ENCODE measurements at regions not wholly inside any gene's neighbourhood (a gene's known extent, or its start where the extent isn't known, plus 50 kb on each side); places are given as distances from the start of the nearest gene placed in this dataset.

DNA sequence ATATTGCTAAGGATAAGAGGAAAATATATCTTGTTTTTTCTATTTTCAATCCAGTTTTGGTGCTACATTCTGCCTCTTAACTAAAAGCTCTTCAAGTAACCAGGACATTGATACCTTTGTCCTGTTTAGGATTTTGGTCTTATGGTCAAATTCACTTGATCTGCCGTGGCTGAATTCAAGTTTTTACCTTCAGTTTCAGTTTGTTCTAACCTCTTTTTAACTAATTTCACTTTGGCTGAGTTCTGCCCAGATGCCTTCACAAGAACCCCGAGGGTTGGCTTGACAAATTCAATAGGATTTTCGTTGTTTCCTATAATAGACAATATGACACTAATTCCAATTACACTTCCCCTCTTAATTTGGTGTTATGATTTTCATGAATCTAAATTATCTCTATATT lies 84.5 kb upstream of the C1orf21 start (continued):
- TF ChIP-seq HOXA7 (CRISPR knock-in tag; IDR thresholded peaks at IDR 0.05) (no peak), MAFK (IDR thresholded peaks at IDR 0.05; ENCODE audit: partially characterized antibody) (no peak), RFX5 (IDR thresholded peaks at IDR 0.05) (no peak)

DNA sequence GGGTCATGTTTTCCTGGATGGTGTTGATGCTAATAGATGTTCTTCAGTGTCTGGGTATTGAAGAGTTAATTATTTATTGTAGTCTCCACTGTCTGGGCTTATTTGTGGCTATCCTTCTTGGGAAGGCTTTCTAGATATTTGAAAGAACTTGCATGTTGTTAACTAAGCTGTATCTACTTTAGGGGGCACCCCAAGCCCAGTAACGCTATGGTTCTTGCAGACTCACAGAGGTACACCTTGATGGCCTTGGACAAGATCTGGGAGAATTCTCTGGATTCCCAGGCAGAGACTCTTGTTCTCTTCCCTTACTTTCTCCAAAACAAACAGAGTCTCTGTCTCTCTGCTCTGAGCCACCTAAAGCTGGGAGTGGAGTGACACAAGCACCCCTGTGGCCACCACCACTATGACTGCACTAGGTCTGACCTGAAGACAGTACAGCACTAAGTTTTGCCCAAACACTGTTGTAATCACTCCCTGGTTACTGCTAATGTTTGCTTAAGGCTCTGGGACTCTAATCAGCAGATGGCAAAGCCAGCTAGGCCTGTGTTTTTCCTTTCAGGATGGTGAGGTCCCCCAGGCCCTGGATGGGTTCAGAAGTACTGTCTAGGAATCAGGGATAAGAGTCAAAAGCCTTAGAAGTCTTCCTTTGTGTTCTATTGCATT lies 76.5 kb upstream of the C1orf21 start:
- TF ChIP-seq RAD21 (conservative IDR thresholded peaks at IDR 0.05 in 1 of 2, IDR thresholded peaks at IDR 0.05 in 1 of 2) (peak in 1 of 2 experiments; percentile 17; a peak in 1 of 5 replicates), GATA3 (IDR thresholded peaks at IDR 0.05; ENCODE audit: borderline replicate concordance) (no peak), BHLHE40 (IDR thresholded peaks at IDR 0.05; ENCODE audit: low read depth, low read length) (no peak), KDM1A (IDR thresholded peaks at IDR 0.05; ENCODE audit: low read depth) (no peak), FOSL2 (IDR thresholded peaks at IDR 0.05) (no peak), FOSL2 (CRISPR knock-in tag; IDR thresholded peaks at IDR 0.05) (no peak)
- TF ChIP-seq, protein P1, sequence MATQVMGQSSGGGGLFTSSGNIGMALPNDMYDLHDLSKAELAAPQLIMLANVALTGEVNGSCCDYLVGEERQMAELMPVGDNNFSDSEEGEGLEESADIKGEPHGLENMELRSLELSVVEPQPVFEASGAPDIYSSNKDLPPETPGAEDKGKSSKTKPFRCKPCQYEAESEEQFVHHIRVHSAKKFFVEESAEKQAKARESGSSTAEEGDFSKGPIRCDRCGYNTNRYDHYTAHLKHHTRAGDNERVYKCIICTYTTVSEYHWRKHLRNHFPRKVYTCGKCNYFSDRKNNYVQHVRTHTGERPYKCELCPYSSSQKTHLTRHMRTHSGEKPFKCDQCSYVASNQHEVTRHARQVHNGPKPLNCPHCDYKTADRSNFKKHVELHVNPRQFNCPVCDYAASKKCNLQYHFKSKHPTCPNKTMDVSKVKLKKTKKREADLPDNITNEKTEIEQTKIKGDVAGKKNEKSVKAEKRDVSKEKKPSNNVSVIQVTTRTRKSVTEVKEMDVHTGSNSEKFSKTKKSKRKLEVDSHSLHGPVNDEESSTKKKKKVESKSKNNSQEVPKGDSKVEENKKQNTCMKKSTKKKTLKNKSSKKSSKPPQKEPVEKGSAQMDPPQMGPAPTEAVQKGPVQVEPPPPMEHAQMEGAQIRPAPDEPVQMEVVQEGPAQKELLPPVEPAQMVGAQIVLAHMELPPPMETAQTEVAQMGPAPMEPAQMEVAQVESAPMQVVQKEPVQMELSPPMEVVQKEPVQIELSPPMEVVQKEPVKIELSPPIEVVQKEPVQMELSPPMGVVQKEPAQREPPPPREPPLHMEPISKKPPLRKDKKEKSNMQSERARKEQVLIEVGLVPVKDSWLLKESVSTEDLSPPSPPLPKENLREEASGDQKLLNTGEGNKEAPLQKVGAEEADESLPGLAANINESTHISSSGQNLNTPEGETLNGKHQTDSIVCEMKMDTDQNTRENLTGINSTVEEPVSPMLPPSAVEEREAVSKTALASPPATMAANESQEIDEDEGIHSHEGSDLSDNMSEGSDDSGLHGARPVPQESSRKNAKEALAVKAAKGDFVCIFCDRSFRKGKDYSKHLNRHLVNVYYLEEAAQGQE (IDR thresholded peaks at IDR 0.05): no peak
- TF ChIP-seq, protein P2, sequence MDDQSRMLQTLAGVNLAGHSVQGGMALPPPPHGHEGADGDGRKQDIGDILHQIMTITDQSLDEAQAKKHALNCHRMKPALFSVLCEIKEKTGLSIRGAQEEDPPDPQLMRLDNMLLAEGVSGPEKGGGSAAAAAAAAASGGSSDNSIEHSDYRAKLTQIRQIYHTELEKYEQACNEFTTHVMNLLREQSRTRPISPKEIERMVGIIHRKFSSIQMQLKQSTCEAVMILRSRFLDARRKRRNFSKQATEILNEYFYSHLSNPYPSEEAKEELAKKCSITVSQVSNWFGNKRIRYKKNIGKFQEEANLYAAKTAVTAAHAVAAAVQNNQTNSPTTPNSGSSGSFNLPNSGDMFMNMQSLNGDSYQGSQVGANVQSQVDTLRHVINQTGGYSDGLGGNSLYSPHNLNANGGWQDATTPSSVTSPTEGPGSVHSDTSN (IDR thresholded peaks at IDR 0.05): no peak
- H3K27ac ChIP-seq: no peak overlapping the region
- no peak for FAIRE-seq
- no peak for DNase-seq (ENCODE audit: low read depth in 1 of 2, low spot score in 1 of 2)
- no peaks in the 10 kb centered on the region for H3K9me3 ChIP-seq
- ChIA-PET CTCF (interaction anchor here (0.6 to 0.9 kb wide), 2 partner anchors 29 to 33 kb away, joined by 3 read pairs; no protein-coding TSS in a partner anchor), POLR2A (interaction anchor here (1.0 kb wide), 1 partner anchor 354 kb away, joined by 3 read pairs; no protein-coding TSS in a partner anchor)
- H3K4me1 ChIP-seq: no peaks in the 10 kb centered on the region
- no peak overlapping the region for H3K4me3 ChIP-seq
- no peak for ATAC-seq
- 60% methylated on average over 1 of the region's 1 CpG for WGBS (ENCODE audit: missing lambda C conversion rate)
- H3K4me2 ChIP-seq: no peak overlapping the region

DNA sequence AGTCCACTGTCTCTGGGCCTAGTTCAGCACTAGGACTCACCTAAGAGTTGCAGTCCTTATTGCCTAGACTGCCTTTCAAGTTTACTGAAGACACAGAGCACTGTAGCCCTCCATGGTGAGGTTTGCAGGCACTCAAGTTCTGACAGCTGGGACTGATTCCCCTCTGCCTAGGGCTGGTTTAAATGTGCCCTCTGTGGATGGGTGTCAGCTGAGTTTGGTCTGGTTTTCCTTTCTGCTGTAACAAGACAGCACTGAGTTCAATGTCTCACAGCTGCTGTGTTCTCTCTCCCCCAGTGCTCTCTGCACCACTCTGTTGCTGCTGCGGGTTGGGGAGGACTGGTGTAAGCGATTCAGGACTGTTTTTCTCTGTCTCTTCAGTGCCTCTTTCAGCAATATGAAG lies 75.2 kb upstream of the C1orf21 start:
- FAIRE-seq (no peak), ATAC-seq (no peak), DNase-seq (ENCODE audit: low read depth in 1 of 2, low spot score in 1 of 2) (no peak)
- WGBS (ENCODE audit: missing lambda C conversion rate): 30% methylated on average over 2 of the region's 2 CpGs
- Histone ChIP-seq H3K4me2 (no peak overlapping the region), H3K9me3 (no peaks in the 10 kb centered on the region), H3K27ac (no peak overlapping the region), H3K4me1 (no peaks in the 10 kb centered on the region), H3K4me3 (no peak overlapping the region)
- TF ChIP-seq MYC (IDR thresholded peaks at IDR 0.05; ENCODE audit: borderline replicate concordance, low read length) (no peak), FOSB (CRISPR knock-in tag; IDR thresholded peaks at IDR 0.05) (no peak), SREBF2 (IDR thresholded peaks at IDR 0.05) (no peak), TFCP2L1 (CRISPR knock-in tag; IDR thresholded peaks at IDR 0.05) (no peak), ZSCAN20 (CRISPR knock-in tag; IDR thresholded peaks at IDR 0.05) (no peak), FOXS1 (CRISPR knock-in tag; IDR thresholded peaks at IDR 0.05) (no peak), ZC3H11A (IDR thresholded peaks at IDR 0.05) (no peak), RARB (CRISPR knock-in tag; IDR thresholded peaks at IDR 0.05) (no peak), HDAC2 (IDR thresholded peaks at IDR 0.05) (no peak), KDM5A (IDR thresholded peaks at IDR 0.05) (no peak), KDM1A (IDR thresholded peaks at IDR 0.05; ENCODE audit: low read depth) (no peak), ZFP36 (IDR thresholded peaks at IDR 0.05; ENCODE audit: borderline replicate concordance, partially characterized antibody) (no peak), EP300 (IDR thresholded peaks at IDR 0.05) (no peak)
- TF ChIP-seq, protein P3, sequence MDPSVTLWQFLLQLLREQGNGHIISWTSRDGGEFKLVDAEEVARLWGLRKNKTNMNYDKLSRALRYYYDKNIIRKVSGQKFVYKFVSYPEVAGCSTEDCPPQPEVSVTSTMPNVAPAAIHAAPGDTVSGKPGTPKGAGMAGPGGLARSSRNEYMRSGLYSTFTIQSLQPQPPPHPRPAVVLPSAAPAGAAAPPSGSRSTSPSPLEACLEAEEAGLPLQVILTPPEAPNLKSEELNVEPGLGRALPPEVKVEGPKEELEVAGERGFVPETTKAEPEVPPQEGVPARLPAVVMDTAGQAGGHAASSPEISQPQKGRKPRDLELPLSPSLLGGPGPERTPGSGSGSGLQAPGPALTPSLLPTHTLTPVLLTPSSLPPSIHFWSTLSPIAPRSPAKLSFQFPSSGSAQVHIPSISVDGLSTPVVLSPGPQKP (IDR thresholded peaks at IDR 0.05; ENCODE audit: low read depth, low read length): no peak
- TF ChIP-seq, protein P4, sequence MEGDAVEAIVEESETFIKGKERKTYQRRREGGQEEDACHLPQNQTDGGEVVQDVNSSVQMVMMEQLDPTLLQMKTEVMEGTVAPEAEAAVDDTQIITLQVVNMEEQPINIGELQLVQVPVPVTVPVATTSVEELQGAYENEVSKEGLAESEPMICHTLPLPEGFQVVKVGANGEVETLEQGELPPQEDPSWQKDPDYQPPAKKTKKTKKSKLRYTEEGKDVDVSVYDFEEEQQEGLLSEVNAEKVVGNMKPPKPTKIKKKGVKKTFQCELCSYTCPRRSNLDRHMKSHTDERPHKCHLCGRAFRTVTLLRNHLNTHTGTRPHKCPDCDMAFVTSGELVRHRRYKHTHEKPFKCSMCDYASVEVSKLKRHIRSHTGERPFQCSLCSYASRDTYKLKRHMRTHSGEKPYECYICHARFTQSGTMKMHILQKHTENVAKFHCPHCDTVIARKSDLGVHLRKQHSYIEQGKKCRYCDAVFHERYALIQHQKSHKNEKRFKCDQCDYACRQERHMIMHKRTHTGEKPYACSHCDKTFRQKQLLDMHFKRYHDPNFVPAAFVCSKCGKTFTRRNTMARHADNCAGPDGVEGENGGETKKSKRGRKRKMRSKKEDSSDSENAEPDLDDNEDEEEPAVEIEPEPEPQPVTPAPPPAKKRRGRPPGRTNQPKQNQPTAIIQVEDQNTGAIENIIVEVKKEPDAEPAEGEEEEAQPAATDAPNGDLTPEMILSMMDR (IDR thresholded peaks at IDR 0.05): no peak
- TF ChIP-seq, protein P1 (IDR thresholded peaks at IDR 0.05): no peak
- POLR2A ChIA-PET: no interaction called here
- CTCF ChIA-PET: no interaction called here

Measured in A549 (cell line).